Sigmoid colon (tissue), 6 donors: ENCODE measurements at regions not wholly inside any gene's neighbourhood (a gene's known extent, or its start where the extent isn't known, plus 50 kb on each side); places are given as distances from the start of the nearest gene placed in this dataset.
"Not testable (repeated sequence)": the region's sequence is repeated elsewhere in the genome, so short reads cannot be mapped to it uniquely, and the experiment has no call there.

Experiments used
- DNase-seq: peaks from one replicate; pipeline ENCODE4 v3.0.0-alpha.2; 2019
- H3K27ac ChIP-seq, 4 donors: fragments of 200-600 bp; sonication (generic); one replicate each; pipeline ENCODE4 v1.5.1; 2016 to 2019; ENCODE audit warnings: mild to moderate bottlenecking in 1 of 4
- H3K27me3 ChIP-seq, 3 donors: fragments of 200-600 bp; sonication (generic); one replicate each; pipeline ENCODE4 v1.5.1; 2019; ENCODE audit warnings: mild to moderate bottlenecking in 1 of 3
- H3K36me3 ChIP-seq, 4 donors: fragments of 200-600 bp; sonication (generic); one replicate each; pipeline ENCODE4 v1.5.1; 2016 to 2019
- H3K4me1 ChIP-seq, 4 donors: fragments of 200-600 bp; sonication (generic); one replicate each; pipeline ENCODE4 v1.5.1; 2017 to 2019
- H3K4me3 ChIP-seq, 4 donors: fragments of 200-600 bp; sonication (generic); one replicate each; pipeline ENCODE4 v1.5.1; 2017 to 2019; ENCODE audit warnings: mild to moderate bottlenecking in 2 of 4, moderate library complexity in 1 of 4
- H3K9me3 ChIP-seq, 4 donors: fragments of 200-600 bp in 3 of 4; sonication (generic) in 3 of 4; one replicate each; pipeline versions ENCODE4 v1.5.1 to v1.6.1; 2013 to 2019
- EP300 ChIP-seq, 4 donors: sonication (generic); formaldehyde crosslinking; IDR thresholded peaks; one replicate each; pipeline ENCODE4 v1.6.1; 2017; ENCODE audit warnings: antibody characterized with exemption in 4 of 4
- POLR2A ChIP-seq, 2 donors: fragments of 450-650 bp; IDR thresholded peaks; one replicate each; pipeline ENCODE4 v1.6.1; 2016; ENCODE audit warnings: antibody characterized with exemption in 2 of 2, mild to moderate bottlenecking in 2 of 2, moderate library complexity in 2 of 2
- POLR2AphosphoS5 ChIP-seq, 4 donors: sonication (generic); formaldehyde crosslinking; IDR thresholded peaks; one replicate each; pipeline ENCODE4 v1.6.1; 2017; ENCODE audit warnings: antibody characterized with exemption in 4 of 4
- WGBS, 2 donors: extraction: QIAGEN DNeasy Blood & Tissue Kit; methylation state at CpG; one replicate each; pipeline ENCODE4 v1.1.7; 2013; 5-methylcytosine and 5-hydroxymethylcytosine counted together
- intact Hi-C: fragments of 100-400 bp; cut with DNase I; formaldehyde crosslinking; loops from one replicate; pipeline ENCODE4 v1.15.1; 2023
- TF ChIP-seq, protein P1 (sequence below), 4 experiments: fragments of 450-650 bp in 3 of 4; fragments of 200-600 bp in 1 of 4; IDR thresholded peaks; one replicate each; pipeline ENCODE4 v1.5.1; 2016 to 2019; ENCODE audit warnings: antibody characterized with exemption in 4 of 4, mild to moderate bottlenecking in 3 of 4, moderate library complexity in 2 of 4
- donor health status: healthy with polysubstance abuse.
- donor health status: healthy.

DNA sequence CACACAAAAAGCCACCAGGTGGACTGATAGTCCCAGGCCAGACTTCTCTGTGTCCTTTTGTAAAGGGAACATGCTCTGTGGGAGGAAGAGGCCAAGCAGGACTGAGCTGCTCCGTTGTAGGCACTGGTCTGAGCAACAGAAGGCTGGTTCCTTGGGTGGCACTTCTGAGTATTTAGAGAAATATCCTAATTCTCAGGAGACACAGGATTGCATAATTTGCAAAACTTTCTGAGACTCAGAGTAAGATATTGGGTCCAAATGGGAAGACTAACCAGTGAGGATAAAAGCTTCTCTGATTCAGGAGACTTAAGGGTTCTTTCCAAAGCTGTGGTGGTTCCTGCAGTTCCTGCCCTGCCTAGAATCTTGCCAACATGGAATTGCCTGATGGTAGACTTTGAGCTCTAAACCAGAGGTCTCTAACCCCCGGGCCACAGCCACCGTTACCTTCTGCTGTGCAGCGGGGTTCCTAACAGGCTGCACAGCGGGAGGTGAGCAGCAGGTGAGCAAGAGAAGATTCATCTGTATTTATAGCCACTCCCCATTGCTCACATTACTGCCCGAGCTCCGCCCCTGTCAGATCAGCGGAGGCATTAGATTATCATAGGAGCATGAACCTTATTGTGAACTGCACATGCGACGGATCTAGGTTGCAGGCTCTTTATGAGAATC lies 107.0 kb downstream of the OLIG3 start:
- intact Hi-C loops = no loop called here
- TF ChIP-seq POLR2A (IDR thresholded peaks at IDR 0.05) (no peak), EP300 (IDR thresholded peaks at IDR 0.05) (no peak), POLR2AphosphoS5 (IDR thresholded peaks at IDR 0.05) (no peak)
- TF ChIP-seq, protein P1, sequence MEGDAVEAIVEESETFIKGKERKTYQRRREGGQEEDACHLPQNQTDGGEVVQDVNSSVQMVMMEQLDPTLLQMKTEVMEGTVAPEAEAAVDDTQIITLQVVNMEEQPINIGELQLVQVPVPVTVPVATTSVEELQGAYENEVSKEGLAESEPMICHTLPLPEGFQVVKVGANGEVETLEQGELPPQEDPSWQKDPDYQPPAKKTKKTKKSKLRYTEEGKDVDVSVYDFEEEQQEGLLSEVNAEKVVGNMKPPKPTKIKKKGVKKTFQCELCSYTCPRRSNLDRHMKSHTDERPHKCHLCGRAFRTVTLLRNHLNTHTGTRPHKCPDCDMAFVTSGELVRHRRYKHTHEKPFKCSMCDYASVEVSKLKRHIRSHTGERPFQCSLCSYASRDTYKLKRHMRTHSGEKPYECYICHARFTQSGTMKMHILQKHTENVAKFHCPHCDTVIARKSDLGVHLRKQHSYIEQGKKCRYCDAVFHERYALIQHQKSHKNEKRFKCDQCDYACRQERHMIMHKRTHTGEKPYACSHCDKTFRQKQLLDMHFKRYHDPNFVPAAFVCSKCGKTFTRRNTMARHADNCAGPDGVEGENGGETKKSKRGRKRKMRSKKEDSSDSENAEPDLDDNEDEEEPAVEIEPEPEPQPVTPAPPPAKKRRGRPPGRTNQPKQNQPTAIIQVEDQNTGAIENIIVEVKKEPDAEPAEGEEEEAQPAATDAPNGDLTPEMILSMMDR (IDR thresholded peaks at IDR 0.05) = no peak
- no peaks in the 10 kb centered on the region for H3K4me1 ChIP-seq
- no peaks in the 10 kb centered on the region for H3K36me3 ChIP-seq
- no peaks in the 10 kb centered on the region for H3K9me3 ChIP-seq
- H3K27ac ChIP-seq = no peak overlapping the region
- no peak for DNase-seq
- H3K4me3 ChIP-seq = no peak overlapping the region
- H3K27me3 ChIP-seq = no peaks in the 10 kb centered on the region
- WGBS, 2 donors = 74 to 86% methylated on average over 10 of the region's 10 CpGs

DNA sequence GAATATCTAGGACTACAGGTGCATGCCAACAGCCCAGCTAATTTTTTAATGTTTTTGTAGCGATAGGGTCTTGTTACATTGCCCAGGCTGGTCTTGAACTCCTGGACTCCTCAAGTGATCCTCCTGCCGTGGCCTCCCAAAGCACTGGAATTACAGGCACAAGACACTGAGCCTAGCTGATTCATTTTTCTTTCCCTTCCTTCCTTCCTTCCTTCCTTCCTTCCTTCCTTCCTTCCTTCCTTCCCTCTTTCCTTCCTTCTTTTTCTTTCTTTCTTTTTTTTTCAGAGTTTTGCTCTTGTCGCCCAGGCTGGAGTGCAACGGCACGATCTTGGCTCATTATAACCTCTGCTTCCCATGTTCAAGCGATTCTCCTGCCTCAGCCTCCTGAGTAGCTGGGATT lies 110.9 kb downstream of the OLIG3 start:
- intact Hi-C loops, H3K27me3 ChIP-seq, H3K27ac ChIP-seq, DNase-seq, H3K9me3 ChIP-seq, H3K4me1 ChIP-seq, H3K4me3 ChIP-seq, H3K36me3 ChIP-seq: not testable (repeated sequence)
- 94 to 97% methylated on average over 6 of the region's 6 CpGs for WGBS, 2 donors

DNA sequence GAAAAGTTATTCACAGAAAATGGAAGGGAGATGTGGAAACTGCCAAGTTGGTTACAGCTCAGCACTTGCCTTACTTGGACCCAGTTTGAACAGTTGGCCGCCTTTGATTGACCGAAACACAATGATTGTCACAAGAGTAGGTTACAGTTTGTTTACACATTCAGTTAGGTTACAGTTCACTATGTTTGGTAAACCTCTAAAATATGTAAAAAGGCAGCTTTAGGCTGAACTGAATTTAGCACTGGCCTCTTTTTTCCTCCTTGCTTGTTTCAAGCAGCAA lies 116.2 kb downstream of the OLIG3 start:
- H3K4me1 ChIP-seq = no peaks in the 10 kb centered on the region
- H3K27ac ChIP-seq = no peak overlapping the region
- DNase-seq = no peak
- no peak overlapping the region for H3K4me3 ChIP-seq
- TF ChIP-seq POLR2AphosphoS5 (IDR thresholded peaks at IDR 0.05) (no peak), EP300 (IDR thresholded peaks at IDR 0.05) (no peak), POLR2A (IDR thresholded peaks at IDR 0.05) (no peak)
- TF ChIP-seq, protein P1 (IDR thresholded peaks at IDR 0.05) = no peak
- no peaks in the 10 kb centered on the region for H3K27me3 ChIP-seq
- H3K36me3 ChIP-seq = no peaks in the 10 kb centered on the region
- intact Hi-C loops = no loop called here
- WGBS, 2 donors = 95 to 98% methylated on average over 2 of the region's 2 CpGs
- H3K9me3 ChIP-seq = peaks cover 0 to 7% (median 1%) of the 10 kb centered on the region in 4 donors

DNA sequence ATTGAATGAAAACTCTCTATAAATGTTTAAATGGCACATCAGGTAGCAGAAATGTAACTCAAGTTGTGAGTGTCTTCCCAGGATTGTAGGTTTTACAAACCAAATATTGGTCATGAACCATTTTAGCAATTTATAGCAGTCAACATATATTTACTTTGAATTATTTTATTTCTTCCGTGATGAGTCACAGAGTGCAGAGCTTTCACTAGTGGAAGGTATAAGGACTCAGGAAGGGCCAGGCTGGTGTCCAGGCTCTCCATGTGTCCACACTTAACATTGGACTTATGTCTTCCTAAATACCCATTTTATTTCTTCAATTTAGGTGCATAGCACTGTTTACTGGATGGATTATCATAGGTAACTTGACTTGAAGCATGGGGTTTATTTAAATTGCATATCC lies 120.9 kb downstream of the OLIG3 start:
- TF ChIP-seq EP300 (IDR thresholded peaks at IDR 0.05) (no peak), POLR2AphosphoS5 (IDR thresholded peaks at IDR 0.05) (no peak), POLR2A (IDR thresholded peaks at IDR 0.05) (no peak)
- TF ChIP-seq, protein P1 (IDR thresholded peaks at IDR 0.05) = no peak
- intact Hi-C loops = no loop called here
- 68 to 96% methylated on average over 1 of the region's 1 CpG for WGBS, 2 donors
- Histone ChIP-seq H3K27ac (no peak overlapping the region), H3K9me3 (no peaks in the 10 kb centered on the region), H3K4me3 (no peak overlapping the region), H3K36me3 (no peaks in the 10 kb centered on the region), H3K27me3 (no peaks in the 10 kb centered on the region), H3K4me1 (no peaks in the 10 kb centered on the region)
- no peak for DNase-seq

DNA sequence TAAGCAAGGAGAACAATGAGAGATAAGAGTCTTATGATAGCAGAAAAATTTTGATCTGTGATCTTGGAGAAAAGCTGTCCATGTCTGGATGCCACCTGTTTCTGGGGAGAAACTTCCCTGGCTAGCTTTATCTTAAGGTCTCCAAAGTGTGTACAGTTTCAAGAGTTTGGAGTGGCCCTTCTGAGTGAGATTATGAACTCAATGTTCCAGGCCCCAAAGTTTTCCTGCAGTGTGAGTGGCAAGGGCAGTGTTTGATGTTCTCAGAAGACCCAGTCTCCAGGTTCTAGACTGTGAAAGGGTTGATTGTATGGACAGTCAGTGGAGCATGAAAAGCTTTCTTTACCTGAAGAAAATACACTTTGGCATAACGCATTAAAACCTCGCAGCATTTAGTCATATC lies 121.7 kb downstream of the OLIG3 start:
- no peak for TF ChIP-seq EP300 (IDR thresholded peaks at IDR 0.05)
- DNase-seq = no peak
- no peak overlapping the region for H3K4me3 ChIP-seq
- H3K27ac ChIP-seq = no peak overlapping the region
- 96 to 99% methylated on average over 2 of the region's 2 CpGs for WGBS, 2 donors
- no peaks in the 10 kb centered on the region for H3K36me3 ChIP-seq
- no peaks in the 10 kb centered on the region for H3K9me3 ChIP-seq
- H3K4me1 ChIP-seq = no peaks in the 10 kb centered on the region
- intact Hi-C loops = no loop called here
- no peaks in the 10 kb centered on the region for H3K27me3 ChIP-seq

DNA sequence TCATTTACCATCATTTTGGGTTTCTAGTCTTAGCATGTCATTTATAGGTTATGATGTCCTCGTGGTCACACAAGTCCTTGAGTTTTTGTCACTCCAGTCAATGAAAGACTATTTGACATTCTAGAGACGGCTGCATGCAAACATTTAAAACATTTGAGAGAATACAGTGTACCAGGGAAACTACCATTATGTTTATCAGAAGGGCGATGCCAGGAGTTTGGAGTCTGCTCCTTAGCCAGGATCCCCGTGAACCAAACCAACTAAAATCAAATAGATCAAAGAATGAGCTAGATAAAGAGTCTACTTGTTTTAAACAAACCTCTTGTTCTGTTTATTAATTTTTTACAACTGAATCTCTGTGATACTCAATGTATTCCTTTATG lies 122.6 kb downstream of the OLIG3 start:
- no peak overlapping the region for H3K4me3 ChIP-seq
- intact Hi-C loops = no loop called here
- WGBS, 2 donors = 89 to 90% methylated on average over 4 of the region's 4 CpGs
- no peaks in the 10 kb centered on the region for H3K4me1 ChIP-seq
- no peaks in the 10 kb centered on the region for H3K9me3 ChIP-seq
- H3K27me3 ChIP-seq = no peaks in the 10 kb centered on the region
- no peak for DNase-seq
- TF ChIP-seq EP300 (IDR thresholded peaks at IDR 0.05) (no peak), POLR2AphosphoS5 (IDR thresholded peaks at IDR 0.05) (no peak), POLR2A (IDR thresholded peaks at IDR 0.05) (no peak)
- TF ChIP-seq, protein P1 (IDR thresholded peaks at IDR 0.05) = no peak
- H3K36me3 ChIP-seq = no peaks in the 10 kb centered on the region
- no peak overlapping the region for H3K27ac ChIP-seq
